ENCODE measurements at regions not wholly inside any gene's neighbourhood (a gene's known extent, or its start where the extent isn't known, plus 50 kb on each side); places are given as distances from the start of the nearest gene placed in this dataset.

- TF ChIP-seq POLR2A (IDR thresholded peaks at IDR 0.05; ENCODE audit: borderline replicate concordance, extremely low read depth, insufficient read depth, insufficient read length) (no peak), CTCF (IDR thresholded peaks at IDR 0.05 in 2 of 3, conservative IDR thresholded peaks at IDR 0.05 in 1 of 3; ENCODE audit: borderline replicate concordance in 1 of 3, insufficient read depth in 1 of 3, low read depth in 2 of 3, low read length in 2 of 3) (no peak), YY1 (IDR thresholded peaks at IDR 0.05; ENCODE audit: extremely low read depth, insufficient replicate concordance, low read depth, low read length) (no peak), EZH2 (IDR thresholded peaks at IDR 0.05) (no peak), SP1 (IDR thresholded peaks at IDR 0.05; ENCODE audit: low read depth) (no peak), ZNF274 (IDR thresholded peaks at IDR 0.05; ENCODE audit: low read depth, low read length) (no peak), TCF7L2 (IDR thresholded peaks at IDR 0.05; ENCODE audit: borderline replicate concordance, extremely low read depth, insufficient read depth, insufficient read length) (no peak), POLR2AphosphoS5 (IDR thresholded peaks at IDR 0.05; ENCODE audit: low read depth, low read length) (no peak), EZH2phosphoT487 (IDR thresholded peaks at IDR 0.05; ENCODE audit: borderline replicate concordance) (no peak), SIN3A (IDR thresholded peaks at IDR 0.05; ENCODE audit: low read depth) (no peak)
These were observed 492.7 kb downstream of the BRD1 start for GRCh38 chr22:49334976-49335375.
